GM23338 (cell line): ENCODE measurements at regions not wholly inside any gene's neighbourhood (a gene's known extent, or its start where the extent isn't known, plus 50 kb on each side); places are given as distances from the start of the nearest gene placed in this dataset.

ENCODE experiments used
- ATAC-seq: fragments of 200-7000 bp; cut with Tn5 transposase; 3 replicates; pipeline ENCODE4 v1.9.1; 2020
- DNase-seq: peaks from one replicate; pipeline ENCODE4 v3.0.0-alpha.2; 2015; ENCODE audit warnings: low spot score
- H2AFZ ChIP-seq: fragments of 200-600 bp; sonication (generic); 2 replicates; pipeline ENCODE4 v1.8.0; 2016; ENCODE audit warnings: antibody characterized with exemption, mild to moderate bottlenecking, moderate library complexity
- H3F3A ChIP-seq: fragments of 200-600 bp; sonication (generic); replicated peaks from 2 replicates; pipeline ENCODE4 v1.8.0; 2017; ENCODE audit warnings: antibody characterized with exemption, mixed run types, low read depth
- H3K27ac ChIP-seq: fragments of 200-600 bp; sonication (generic); 2 replicates; pipeline ENCODE4 v1.6.1; 2016; ENCODE audit warnings: low read depth
- H3K27me3 ChIP-seq: fragments of 200-600 bp; sonication (generic); 2 replicates; pipeline ENCODE4 v1.8.0; 2016; ENCODE audit warnings: mild to moderate bottlenecking, mixed run types, moderate library complexity; ENCODE audit not compliant: insufficient read depth
- H3K36me3 ChIP-seq: fragments of 200-600 bp; sonication (generic); 2 replicates; pipeline ENCODE4 v1.8.0; 2016; ENCODE audit warnings: mild to moderate bottlenecking; ENCODE audit not compliant: insufficient read depth
- H3K4me1 ChIP-seq: fragments of 200-600 bp; sonication (generic); 2 replicates; pipeline ENCODE4 v1.8.0; 2016; ENCODE audit warnings: mild to moderate bottlenecking, moderate library complexity; ENCODE audit not compliant: insufficient read depth
- H3K4me2 ChIP-seq: fragments of 200-600 bp; sonication (generic); 2 replicates; pipeline ENCODE4 v1.7.1; 2017; ENCODE audit warnings: mixed run types
- H3K4me3 ChIP-seq: fragments of 200-600 bp; sonication (generic); 2 replicates; pipeline ENCODE4 v1.6.1; 2016; ENCODE audit warnings: mixed run types
- H3K79me2 ChIP-seq: fragments of 200-600 bp; sonication (generic); replicated peaks from 2 replicates; pipeline ENCODE4 v1.8.0; 2017; ENCODE audit warnings: mild to moderate bottlenecking; ENCODE audit not compliant: insufficient read depth
- H3K9me2 ChIP-seq: fragments of 200-600 bp; sonication (generic); 2 replicates; pipeline ENCODE4 v1.8.0; 2017; ENCODE audit not compliant: insufficient read depth
- H4K20me1 ChIP-seq: fragments of 200-600 bp; sonication (generic); replicated peaks from 2 replicates; pipeline ENCODE4 v1.8.0; 2017; ENCODE audit warnings: mild to moderate bottlenecking; ENCODE audit not compliant: insufficient read depth
- H3K27ac Mint-ChIP-seq: 2 replicates; pipeline ENCODE4 v1.8.0; 2020; ENCODE audit warnings: inconsistent platforms, mild to moderate bottlenecking, moderate library complexity, mixed read lengths
- H3K27me3 Mint-ChIP-seq: 3 replicates; pipeline ENCODE4 v1.8.0; 2022; ENCODE audit warnings: low read depth, mild to moderate bottlenecking, moderate library complexity, mixed read lengths, inconsistent platforms; ENCODE audit not compliant: insufficient read depth, poor library complexity
- H3K36me3 Mint-ChIP-seq: 3 replicates; pipeline ENCODE4 v1.8.0; 2021; ENCODE audit warnings: low read depth, mild to moderate bottlenecking, inconsistent platforms, moderate library complexity, mixed read lengths
- H3K4me1 Mint-ChIP-seq: 3 replicates; pipeline ENCODE4 v1.8.0; 2020; ENCODE audit warnings: mild to moderate bottlenecking, inconsistent platforms, mixed read lengths
- H3K4me3 Mint-ChIP-seq: 3 replicates; pipeline ENCODE4 v1.8.0; 2021; ENCODE audit warnings: moderate library complexity, mild to moderate bottlenecking, inconsistent platforms, mixed read lengths
- H3K9me3 Mint-ChIP-seq: 3 replicates; pipeline ENCODE4 v1.8.0; 2020; ENCODE audit warnings: moderate library complexity, mild to moderate bottlenecking, inconsistent platforms, mixed read lengths
- CREB1 ChIP-seq: fragments of 250-450 bp; sonication (Bioruptor Pico); IDR thresholded peaks from 2 replicates; pipeline ENCODE4 v1.5.0; 2020; ENCODE audit warnings: low read depth, mild to moderate bottlenecking, moderate library complexity
- EZH2phosphoT487 ChIP-seq: fragments of 200-600 bp; sonication (generic); IDR thresholded peaks from one replicate; pipeline ENCODE4 v1.8.1; 2018; ENCODE audit warnings: antibody characterized with exemption; ENCODE audit not compliant: unreplicated experiment
- JUNB ChIP-seq: IDR thresholded peaks from one replicate; pipeline ENCODE4 v1.6.1; 2016; ENCODE audit warnings: antibody characterized with exemption; ENCODE audit not compliant: unreplicated experiment
- NANOG ChIP-seq: IDR thresholded peaks from 2 replicates; pipeline ENCODE4 v1.6.1; 2016; ENCODE audit warnings: antibody characterized with exemption, borderline replicate concordance
- ZNF114 ChIP-seq: fragments of 250-450 bp; sonication (Bioruptor Pico); IDR thresholded peaks from 2 replicates; pipeline ENCODE4 v1.5.0; 2020; ENCODE audit warnings: mild to moderate bottlenecking, moderate library complexity
- ZNF331 ChIP-seq: fragments of 250-450 bp; sonication (Bioruptor Pico); IDR thresholded peaks from 2 replicates; pipeline ENCODE4 v1.5.0; 2020; ENCODE audit warnings: low read depth, mild to moderate bottlenecking, moderate library complexity
- ZNF462 ChIP-seq: fragments of 250-450 bp; sonication (Bioruptor Pico); IDR thresholded peaks from 2 replicates; pipeline ENCODE4 v1.5.0; 2020; ENCODE audit warnings: mild to moderate bottlenecking, moderate library complexity
- TF ChIP-seq, protein P1 (sequence below): IDR thresholded peaks from 2 replicates; pipeline ENCODE4 v1.6.1; 2016; ENCODE audit warnings: antibody characterized with exemption
- TF ChIP-seq, protein P2 (sequence below): IDR thresholded peaks from one replicate; pipeline ENCODE4 v1.6.1; 2018; ENCODE audit warnings: antibody characterized with exemption; ENCODE audit not compliant: unreplicated experiment
- TF ChIP-seq, protein P3 (sequence below), 2 experiments: fragments of 200-600 bp in 1 of 2; sonication (generic) in 1 of 2; conservative IDR thresholded peaks; 2 replicates each; pipeline versions ENCODE4 v1.5.1 to v1.6.1; 2016 to 2017; ENCODE audit warnings: antibody characterized with exemption in 2 of 2, low read depth in 2 of 2, mild to moderate bottlenecking in 2 of 2, moderate library complexity in 1 of 2

GRCh38 chr5:98110282-98110691 lies 663.2 kb upstream of the RGMB start (continued):
- TF ChIP-seq ZNF462: no peak
- TF ChIP-seq, protein P1, sequence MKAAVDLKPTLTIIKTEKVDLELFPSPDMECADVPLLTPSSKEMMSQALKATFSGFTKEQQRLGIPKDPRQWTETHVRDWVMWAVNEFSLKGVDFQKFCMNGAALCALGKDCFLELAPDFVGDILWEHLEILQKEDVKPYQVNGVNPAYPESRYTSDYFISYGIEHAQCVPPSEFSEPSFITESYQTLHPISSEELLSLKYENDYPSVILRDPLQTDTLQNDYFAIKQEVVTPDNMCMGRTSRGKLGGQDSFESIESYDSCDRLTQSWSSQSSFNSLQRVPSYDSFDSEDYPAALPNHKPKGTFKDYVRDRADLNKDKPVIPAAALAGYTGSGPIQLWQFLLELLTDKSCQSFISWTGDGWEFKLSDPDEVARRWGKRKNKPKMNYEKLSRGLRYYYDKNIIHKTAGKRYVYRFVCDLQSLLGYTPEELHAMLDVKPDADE: no peak
- TF ChIP-seq EZH2phosphoT487: no peak
- no peak for TF ChIP-seq ZNF331 (CRISPR knock-in tag)
- TF ChIP-seq JUNB: no peak
- TF ChIP-seq CREB1 (CRISPR knock-in tag): no peak
- TF ChIP-seq ZNF114 (CRISPR knock-in tag): no peak

GRCh38 chr5:98110791-98111190 lies 662.7 kb upstream of the RGMB start:
- Mint-ChIP-seq H3K27ac (no peak overlapping the region), H3K27me3 (peaks cover 2% of the 10 kb centered on the region), H3K36me3 (peaks cover 10% of the 10 kb centered on the region; the same call in 2 of the 3 replicates), H3K4me3 (no peak overlapping the region), H3K4me1 (no peaks in the 10 kb centered on the region), H3K9me3 (peaks cover 25% of the 10 kb centered on the region)
- H3K4me1 ChIP-seq: no peaks in the 10 kb centered on the region
- ATAC-seq (no peak), DNase-seq (no peak)
- H3K27me3 ChIP-seq: no peaks in the 10 kb centered on the region
- H3K27ac ChIP-seq: no peak overlapping the region
- no peaks in the 10 kb centered on the region for H3K9me2 ChIP-seq
- H2AFZ ChIP-seq: no peak overlapping the region
- H3K36me3 ChIP-seq: no peaks in the 10 kb centered on the region
- no peaks in the 10 kb centered on the region for H3F3A ChIP-seq
- H3K4me3 ChIP-seq: no peak overlapping the region
- H3K79me2 ChIP-seq: no peaks in the 10 kb centered on the region
- no peaks in the 10 kb centered on the region for H4K20me1 ChIP-seq
- no peak overlapping the region for H3K4me2 ChIP-seq
- no peak for TF ChIP-seq ZNF114 (CRISPR knock-in tag)
- TF ChIP-seq, protein P2, sequence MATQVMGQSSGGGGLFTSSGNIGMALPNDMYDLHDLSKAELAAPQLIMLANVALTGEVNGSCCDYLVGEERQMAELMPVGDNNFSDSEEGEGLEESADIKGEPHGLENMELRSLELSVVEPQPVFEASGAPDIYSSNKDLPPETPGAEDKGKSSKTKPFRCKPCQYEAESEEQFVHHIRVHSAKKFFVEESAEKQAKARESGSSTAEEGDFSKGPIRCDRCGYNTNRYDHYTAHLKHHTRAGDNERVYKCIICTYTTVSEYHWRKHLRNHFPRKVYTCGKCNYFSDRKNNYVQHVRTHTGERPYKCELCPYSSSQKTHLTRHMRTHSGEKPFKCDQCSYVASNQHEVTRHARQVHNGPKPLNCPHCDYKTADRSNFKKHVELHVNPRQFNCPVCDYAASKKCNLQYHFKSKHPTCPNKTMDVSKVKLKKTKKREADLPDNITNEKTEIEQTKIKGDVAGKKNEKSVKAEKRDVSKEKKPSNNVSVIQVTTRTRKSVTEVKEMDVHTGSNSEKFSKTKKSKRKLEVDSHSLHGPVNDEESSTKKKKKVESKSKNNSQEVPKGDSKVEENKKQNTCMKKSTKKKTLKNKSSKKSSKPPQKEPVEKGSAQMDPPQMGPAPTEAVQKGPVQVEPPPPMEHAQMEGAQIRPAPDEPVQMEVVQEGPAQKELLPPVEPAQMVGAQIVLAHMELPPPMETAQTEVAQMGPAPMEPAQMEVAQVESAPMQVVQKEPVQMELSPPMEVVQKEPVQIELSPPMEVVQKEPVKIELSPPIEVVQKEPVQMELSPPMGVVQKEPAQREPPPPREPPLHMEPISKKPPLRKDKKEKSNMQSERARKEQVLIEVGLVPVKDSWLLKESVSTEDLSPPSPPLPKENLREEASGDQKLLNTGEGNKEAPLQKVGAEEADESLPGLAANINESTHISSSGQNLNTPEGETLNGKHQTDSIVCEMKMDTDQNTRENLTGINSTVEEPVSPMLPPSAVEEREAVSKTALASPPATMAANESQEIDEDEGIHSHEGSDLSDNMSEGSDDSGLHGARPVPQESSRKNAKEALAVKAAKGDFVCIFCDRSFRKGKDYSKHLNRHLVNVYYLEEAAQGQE: no peak
- no peak for TF ChIP-seq JUNB
- TF ChIP-seq, protein P3, sequence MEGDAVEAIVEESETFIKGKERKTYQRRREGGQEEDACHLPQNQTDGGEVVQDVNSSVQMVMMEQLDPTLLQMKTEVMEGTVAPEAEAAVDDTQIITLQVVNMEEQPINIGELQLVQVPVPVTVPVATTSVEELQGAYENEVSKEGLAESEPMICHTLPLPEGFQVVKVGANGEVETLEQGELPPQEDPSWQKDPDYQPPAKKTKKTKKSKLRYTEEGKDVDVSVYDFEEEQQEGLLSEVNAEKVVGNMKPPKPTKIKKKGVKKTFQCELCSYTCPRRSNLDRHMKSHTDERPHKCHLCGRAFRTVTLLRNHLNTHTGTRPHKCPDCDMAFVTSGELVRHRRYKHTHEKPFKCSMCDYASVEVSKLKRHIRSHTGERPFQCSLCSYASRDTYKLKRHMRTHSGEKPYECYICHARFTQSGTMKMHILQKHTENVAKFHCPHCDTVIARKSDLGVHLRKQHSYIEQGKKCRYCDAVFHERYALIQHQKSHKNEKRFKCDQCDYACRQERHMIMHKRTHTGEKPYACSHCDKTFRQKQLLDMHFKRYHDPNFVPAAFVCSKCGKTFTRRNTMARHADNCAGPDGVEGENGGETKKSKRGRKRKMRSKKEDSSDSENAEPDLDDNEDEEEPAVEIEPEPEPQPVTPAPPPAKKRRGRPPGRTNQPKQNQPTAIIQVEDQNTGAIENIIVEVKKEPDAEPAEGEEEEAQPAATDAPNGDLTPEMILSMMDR (conservative IDR thresholded peaks at IDR 0.05; ENCODE audit: low read depth in 2 of 2): no peak
- no peak for TF ChIP-seq NANOG
